ENCODE measurements at regions not wholly inside any gene's neighbourhood (a gene's known extent, or its start where the extent isn't known, plus 50 kb on each side); places are given as distances from the start of the nearest gene placed in this dataset.
"Not testable (repeated sequence)": the region's sequence is repeated elsewhere in the genome, so short reads cannot be mapped to it uniquely, and the experiment has no call there.

- Histone ChIP-seq H3K27me3 (ENCODE audit: low read depth) (no peaks in the 10 kb centered on the region), H3K27ac (replicated peaks) (no peak overlapping the region), H3K36me3 (no peaks in the 10 kb centered on the region), H3K4me3 (no peak overlapping the region), H3K9me3 (replicated peaks) (no peaks in the 10 kb centered on the region), H3K4me1 (no peaks in the 10 kb centered on the region)
- DNase-seq = no peak
- intact Hi-C loops (cut with micrococcal nuclease) = no loop called here
- TF ChIP-seq, protein P1, sequence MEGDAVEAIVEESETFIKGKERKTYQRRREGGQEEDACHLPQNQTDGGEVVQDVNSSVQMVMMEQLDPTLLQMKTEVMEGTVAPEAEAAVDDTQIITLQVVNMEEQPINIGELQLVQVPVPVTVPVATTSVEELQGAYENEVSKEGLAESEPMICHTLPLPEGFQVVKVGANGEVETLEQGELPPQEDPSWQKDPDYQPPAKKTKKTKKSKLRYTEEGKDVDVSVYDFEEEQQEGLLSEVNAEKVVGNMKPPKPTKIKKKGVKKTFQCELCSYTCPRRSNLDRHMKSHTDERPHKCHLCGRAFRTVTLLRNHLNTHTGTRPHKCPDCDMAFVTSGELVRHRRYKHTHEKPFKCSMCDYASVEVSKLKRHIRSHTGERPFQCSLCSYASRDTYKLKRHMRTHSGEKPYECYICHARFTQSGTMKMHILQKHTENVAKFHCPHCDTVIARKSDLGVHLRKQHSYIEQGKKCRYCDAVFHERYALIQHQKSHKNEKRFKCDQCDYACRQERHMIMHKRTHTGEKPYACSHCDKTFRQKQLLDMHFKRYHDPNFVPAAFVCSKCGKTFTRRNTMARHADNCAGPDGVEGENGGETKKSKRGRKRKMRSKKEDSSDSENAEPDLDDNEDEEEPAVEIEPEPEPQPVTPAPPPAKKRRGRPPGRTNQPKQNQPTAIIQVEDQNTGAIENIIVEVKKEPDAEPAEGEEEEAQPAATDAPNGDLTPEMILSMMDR (IDR thresholded peaks at IDR 0.05; ENCODE audit: borderline replicate concordance) = no peak
Observed at GRCh38 chr2:14501061-14501460, 131.5 kb upstream of the LRATD1 start.

GRCh38 chr2:14506955-14507354, 125.6 kb upstream of the LRATD1 start:
- H3K9me3 ChIP-seq (replicated peaks); H3K4me1 ChIP-seq; H3K4me3 ChIP-seq; H3K27me3 ChIP-seq (ENCODE audit: low read depth); H3K36me3 ChIP-seq; intact Hi-C loops (cut with micrococcal nuclease); H3K27ac ChIP-seq (replicated peaks); DNase-seq: not testable (repeated sequence)

GRCh38 chr2:14511541-14511940, 121.0 kb upstream of the LRATD1 start:
- Histone ChIP-seq H3K9me3 (replicated peaks) (no peaks in the 10 kb centered on the region), H3K4me1 (no peaks in the 10 kb centered on the region), H3K4me3 (no peak overlapping the region), H3K36me3 (no peaks in the 10 kb centered on the region), H3K27me3 (ENCODE audit: low read depth) (no peaks in the 10 kb centered on the region), H3K27ac (replicated peaks) (no peak overlapping the region)
- no peak for DNase-seq
- TF ChIP-seq, protein P1 (IDR thresholded peaks at IDR 0.05; ENCODE audit: borderline replicate concordance) = no peak
- intact Hi-C loops (cut with micrococcal nuclease) = no loop called here

GRCh38 chr2:14513903-14514302, 118.6 kb upstream of the LRATD1 start:
- intact Hi-C loops (cut with micrococcal nuclease) = no loop called here
- no peak for DNase-seq
- H3K36me3 ChIP-seq = no peaks in the 10 kb centered on the region
- H3K9me3 ChIP-seq (replicated peaks) = no peaks in the 10 kb centered on the region
- no peaks in the 10 kb centered on the region for H3K4me1 ChIP-seq
- TF ChIP-seq, protein P1 (IDR thresholded peaks at IDR 0.05; ENCODE audit: borderline replicate concordance) = no peak
- H3K4me3 ChIP-seq = no peak overlapping the region
- H3K27me3 ChIP-seq (ENCODE audit: low read depth) = no peaks in the 10 kb centered on the region
- no peak overlapping the region for H3K27ac ChIP-seq (replicated peaks)

DNA sequence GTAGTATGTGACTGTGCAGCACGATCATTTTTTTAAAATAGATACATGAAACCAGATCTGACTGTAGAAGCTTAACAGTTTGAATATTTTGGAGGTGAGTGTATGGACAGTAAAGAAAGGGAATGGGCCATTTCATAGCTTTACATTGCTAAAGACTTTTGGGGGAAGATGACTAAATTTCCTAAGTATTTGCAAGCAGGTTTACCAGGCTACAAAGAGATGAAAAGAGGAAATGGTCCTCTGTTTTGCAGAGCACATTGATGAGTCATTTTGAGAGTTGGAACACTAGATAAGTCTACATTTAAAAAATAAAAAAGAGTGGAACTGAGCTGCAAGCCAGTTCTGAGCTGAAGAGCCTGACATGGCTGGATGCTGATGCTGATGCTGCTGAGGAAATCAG, 115.7 kb upstream of the LRATD1 start:
- H3K36me3 ChIP-seq = no peaks in the 10 kb centered on the region
- intact Hi-C loops (cut with micrococcal nuclease) = no loop called here

DNA sequence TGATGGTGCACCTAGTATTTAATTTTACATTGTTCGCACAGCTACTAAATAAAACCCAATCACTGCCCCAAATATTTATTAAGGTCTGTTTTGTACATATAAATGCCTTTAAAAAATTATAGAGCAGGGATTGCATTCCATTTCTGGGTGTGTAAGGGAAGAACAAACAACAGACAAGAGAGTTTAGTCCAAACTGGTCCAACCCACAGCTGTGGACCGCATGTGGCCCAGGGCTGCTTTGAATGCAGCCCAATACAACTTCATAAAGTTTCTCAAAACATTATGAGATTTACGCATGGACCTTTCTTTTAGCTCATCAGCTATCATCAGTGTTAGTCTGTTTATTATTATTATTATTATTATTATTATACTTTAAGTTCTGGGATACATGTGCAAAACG, 114.8 kb upstream of the LRATD1 start:
- Histone ChIP-seq H3K4me1 (no peaks in the 10 kb centered on the region), H3K27ac (replicated peaks) (no peak overlapping the region), H3K4me3 (no peak overlapping the region), H3K36me3 (no peaks in the 10 kb centered on the region), H3K27me3 (ENCODE audit: low read depth) (no peaks in the 10 kb centered on the region), H3K9me3 (replicated peaks) (no peaks in the 10 kb centered on the region)
- TF ChIP-seq, protein P1 (IDR thresholded peaks at IDR 0.05; ENCODE audit: borderline replicate concordance) = no peak
- no peak for DNase-seq
- intact Hi-C loops (cut with micrococcal nuclease) = no loop called here

More for the DNA sequence above, 115.7 kb upstream of the LRATD1 start:
- no peaks in the 10 kb centered on the region for H3K27me3 ChIP-seq (ENCODE audit: low read depth)
- no peak overlapping the region for H3K27ac ChIP-seq (replicated peaks)
- no peak for DNase-seq
- TF ChIP-seq, protein P1 (IDR thresholded peaks at IDR 0.05; ENCODE audit: borderline replicate concordance) = no peak
- no peak overlapping the region for H3K4me3 ChIP-seq
- no peaks in the 10 kb centered on the region for H3K4me1 ChIP-seq
- no peaks in the 10 kb centered on the region for H3K9me3 ChIP-seq (replicated peaks)

Data from left ventricle myocardium inferior (tissue), 1 donor.